GM23338 (cell line): ENCODE measurements at regions not wholly inside any gene's neighbourhood (a gene's known extent, or its start where the extent isn't known, plus 50 kb on each side); places are given as distances from the start of the nearest gene placed in this dataset.

Experiments used
- ATAC-seq: fragments of 200-7000 bp; cut with Tn5 transposase; 3 replicates; pipeline ENCODE4 v1.9.1; 2020
- DNase-seq: peaks from one replicate; pipeline ENCODE4 v3.0.0-alpha.2; 2015; ENCODE audit warnings: low spot score
- H2AFZ ChIP-seq: fragments of 200-600 bp; sonication (generic); 2 replicates; pipeline ENCODE4 v1.8.0; 2016; ENCODE audit warnings: antibody characterized with exemption, mild to moderate bottlenecking, moderate library complexity
- H3F3A ChIP-seq: fragments of 200-600 bp; sonication (generic); replicated peaks from 2 replicates; pipeline ENCODE4 v1.8.0; 2017; ENCODE audit warnings: antibody characterized with exemption, mixed run types, low read depth
- H3K27ac ChIP-seq: fragments of 200-600 bp; sonication (generic); 2 replicates; pipeline ENCODE4 v1.6.1; 2016; ENCODE audit warnings: low read depth
- H3K27me3 ChIP-seq: fragments of 200-600 bp; sonication (generic); 2 replicates; pipeline ENCODE4 v1.8.0; 2016; ENCODE audit warnings: mild to moderate bottlenecking, mixed run types, moderate library complexity; ENCODE audit not compliant: insufficient read depth
- H3K36me3 ChIP-seq: fragments of 200-600 bp; sonication (generic); 2 replicates; pipeline ENCODE4 v1.8.0; 2016; ENCODE audit warnings: mild to moderate bottlenecking; ENCODE audit not compliant: insufficient read depth
- H3K4me1 ChIP-seq: fragments of 200-600 bp; sonication (generic); 2 replicates; pipeline ENCODE4 v1.8.0; 2016; ENCODE audit warnings: mild to moderate bottlenecking, moderate library complexity; ENCODE audit not compliant: insufficient read depth
- H3K4me2 ChIP-seq: fragments of 200-600 bp; sonication (generic); 2 replicates; pipeline ENCODE4 v1.7.1; 2017; ENCODE audit warnings: mixed run types
- H3K4me3 ChIP-seq: fragments of 200-600 bp; sonication (generic); 2 replicates; pipeline ENCODE4 v1.6.1; 2016; ENCODE audit warnings: mixed run types
- H3K79me2 ChIP-seq: fragments of 200-600 bp; sonication (generic); replicated peaks from 2 replicates; pipeline ENCODE4 v1.8.0; 2017; ENCODE audit warnings: mild to moderate bottlenecking; ENCODE audit not compliant: insufficient read depth
- H3K9me2 ChIP-seq: fragments of 200-600 bp; sonication (generic); 2 replicates; pipeline ENCODE4 v1.8.0; 2017; ENCODE audit not compliant: insufficient read depth
- H4K20me1 ChIP-seq: fragments of 200-600 bp; sonication (generic); replicated peaks from 2 replicates; pipeline ENCODE4 v1.8.0; 2017; ENCODE audit warnings: mild to moderate bottlenecking; ENCODE audit not compliant: insufficient read depth
- H3K27ac Mint-ChIP-seq: 2 replicates; pipeline ENCODE4 v1.8.0; 2020; ENCODE audit warnings: inconsistent platforms, mild to moderate bottlenecking, moderate library complexity, mixed read lengths
- H3K27me3 Mint-ChIP-seq: 3 replicates; pipeline ENCODE4 v1.8.0; 2022; ENCODE audit warnings: low read depth, mild to moderate bottlenecking, moderate library complexity, mixed read lengths, inconsistent platforms; ENCODE audit not compliant: insufficient read depth, poor library complexity
- H3K36me3 Mint-ChIP-seq: 3 replicates; pipeline ENCODE4 v1.8.0; 2021; ENCODE audit warnings: low read depth, mild to moderate bottlenecking, inconsistent platforms, moderate library complexity, mixed read lengths
- H3K4me1 Mint-ChIP-seq: 3 replicates; pipeline ENCODE4 v1.8.0; 2020; ENCODE audit warnings: mild to moderate bottlenecking, inconsistent platforms, mixed read lengths
- H3K4me3 Mint-ChIP-seq: 3 replicates; pipeline ENCODE4 v1.8.0; 2021; ENCODE audit warnings: moderate library complexity, mild to moderate bottlenecking, inconsistent platforms, mixed read lengths
- H3K9me3 Mint-ChIP-seq: 3 replicates; pipeline ENCODE4 v1.8.0; 2020; ENCODE audit warnings: moderate library complexity, mild to moderate bottlenecking, inconsistent platforms, mixed read lengths
- CREB1 ChIP-seq: fragments of 250-450 bp; sonication (Bioruptor Pico); IDR thresholded peaks from 2 replicates; pipeline ENCODE4 v1.5.0; 2020; ENCODE audit warnings: low read depth, mild to moderate bottlenecking, moderate library complexity
- CTCF ChIP-seq, 2 experiments: fragments of 200-600 bp in 1 of 2; sonication (generic) in 1 of 2; conservative IDR thresholded peaks; 2 replicates each; pipeline versions ENCODE4 v1.5.1 to v1.6.1; 2016 to 2017; ENCODE audit warnings: antibody characterized with exemption in 2 of 2, low read depth in 2 of 2, mild to moderate bottlenecking in 2 of 2, moderate library complexity in 1 of 2
- EZH2 ChIP-seq: fragments of 200-600 bp; sonication (generic); IDR thresholded peaks from one replicate; pipeline ENCODE4 v1.8.0; 2017; ENCODE audit warnings: antibody characterized with exemption, mild to moderate bottlenecking, low read depth; ENCODE audit not compliant: unreplicated experiment
- EZH2phosphoT487 ChIP-seq: fragments of 200-600 bp; sonication (generic); IDR thresholded peaks from one replicate; pipeline ENCODE4 v1.8.1; 2018; ENCODE audit warnings: antibody characterized with exemption; ENCODE audit not compliant: unreplicated experiment
- JUNB ChIP-seq: IDR thresholded peaks from one replicate; pipeline ENCODE4 v1.6.1; 2016; ENCODE audit warnings: antibody characterized with exemption; ENCODE audit not compliant: unreplicated experiment
- NANOG ChIP-seq: IDR thresholded peaks from 2 replicates; pipeline ENCODE4 v1.6.1; 2016; ENCODE audit warnings: antibody characterized with exemption, borderline replicate concordance
- POLR2AphosphoS5 ChIP-seq: IDR thresholded peaks from 2 replicates; pipeline ENCODE4 v1.6.1; 2016; ENCODE audit warnings: antibody characterized with exemption, low read depth
- REST ChIP-seq: IDR thresholded peaks from one replicate; pipeline ENCODE4 v1.6.1; 2018; ENCODE audit warnings: antibody characterized with exemption; ENCODE audit not compliant: unreplicated experiment
- STAT1 ChIP-seq: IDR thresholded peaks from one replicate; pipeline ENCODE4 v1.6.1; 2016; ENCODE audit warnings: antibody characterized with exemption; ENCODE audit not compliant: unreplicated experiment
- ZNF114 ChIP-seq: fragments of 250-450 bp; sonication (Bioruptor Pico); IDR thresholded peaks from 2 replicates; pipeline ENCODE4 v1.5.0; 2020; ENCODE audit warnings: mild to moderate bottlenecking, moderate library complexity
- ZNF462 ChIP-seq: fragments of 250-450 bp; sonication (Bioruptor Pico); IDR thresholded peaks from 2 replicates; pipeline ENCODE4 v1.5.0; 2020; ENCODE audit warnings: mild to moderate bottlenecking, moderate library complexity

GRCh38 chr1:60753036-60753900 lies 329.1 kb upstream of the NFIA start (continued):
- TF ChIP-seq CTCF (conservative IDR thresholded peaks at IDR 0.05; ENCODE audit: low read depth in 2 of 2), result no peak
- TF ChIP-seq CREB1, result no peak

- Histone ChIP-seq H3K4me3 (no peak overlapping the region), H3F3A (no peaks in the 10 kb centered on the region), H3K9me2 (peaks cover 4% of the 10 kb centered on the region; the same call in 1 of the 2 replicates), H3K27ac (no peak overlapping the region), H3K4me2 (no peak overlapping the region), H3K79me2 (no peaks in the 10 kb centered on the region), H3K4me1 (no peaks in the 10 kb centered on the region), H3K36me3 (no peaks in the 10 kb centered on the region), H3K27me3 (no peaks in the 10 kb centered on the region), H4K20me1 (no peaks in the 10 kb centered on the region), H2AFZ (no peak overlapping the region)
- no peaks in the 10 kb centered on the region for H3K36me3 Mint-ChIP-seq
- no peaks in the 10 kb centered on the region for H3K27me3 Mint-ChIP-seq
- DNase-seq, result no peak
- H3K9me3 Mint-ChIP-seq, result no peaks in the 10 kb centered on the region
- H3K27ac Mint-ChIP-seq, result no peak overlapping the region
- no peak for ATAC-seq
- H3K4me1 Mint-ChIP-seq, result no peaks in the 10 kb centered on the region
- H3K4me3 Mint-ChIP-seq, result no peak overlapping the region
- TF ChIP-seq JUNB (no peak), STAT1 (no peak), ZNF114 (CRISPR knock-in tag) (no peak), EZH2 (no peak), EZH2phosphoT487 (no peak), ZNF462 (CRISPR knock-in tag) (no peak), NANOG (no peak), REST (no peak), CTCF (conservative IDR thresholded peaks at IDR 0.05; ENCODE audit: low read depth in 2 of 2) (no peak), POLR2AphosphoS5 (no peak)
Measured at GRCh38 chr1:60751306-60751705, 331.1 kb upstream of the NFIA start.
